ENCODE measurements at regions not wholly inside any gene's neighbourhood (a gene's known extent, or its start where the extent isn't known, plus 50 kb on each side); places are given as distances from the start of the nearest gene placed in this dataset.

DNA sequence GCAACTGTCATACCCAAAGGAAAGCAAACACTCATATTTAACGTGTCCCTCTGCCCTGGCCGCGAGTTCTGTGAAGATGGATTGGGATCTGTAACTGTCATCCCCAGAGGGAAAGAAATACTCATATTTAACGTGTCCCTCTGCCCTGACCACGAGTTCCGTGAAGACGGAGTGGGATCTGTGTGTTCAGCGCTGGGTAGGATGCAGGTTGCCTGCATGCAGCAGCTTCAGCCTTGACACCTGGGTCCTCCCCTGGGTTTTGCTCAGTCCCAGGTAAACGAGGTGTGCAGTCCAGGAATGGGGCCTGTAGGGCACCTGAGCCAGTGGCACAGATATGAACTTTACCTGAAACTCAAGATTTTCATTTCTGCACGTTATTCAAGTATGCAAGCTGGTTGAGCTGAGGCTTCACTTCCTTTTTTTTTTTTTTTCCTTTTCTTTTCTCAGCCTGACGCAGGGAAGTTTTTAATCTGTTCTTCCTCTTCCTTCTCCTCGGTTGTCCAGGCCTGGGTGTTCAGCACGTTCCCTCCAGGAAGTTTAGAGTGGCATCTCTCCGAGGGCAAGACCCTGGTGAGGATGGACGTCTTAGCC, 159.0 kb upstream of the SHH start:
- no peak for DNase-seq (ENCODE audit: low spot score)

DNA sequence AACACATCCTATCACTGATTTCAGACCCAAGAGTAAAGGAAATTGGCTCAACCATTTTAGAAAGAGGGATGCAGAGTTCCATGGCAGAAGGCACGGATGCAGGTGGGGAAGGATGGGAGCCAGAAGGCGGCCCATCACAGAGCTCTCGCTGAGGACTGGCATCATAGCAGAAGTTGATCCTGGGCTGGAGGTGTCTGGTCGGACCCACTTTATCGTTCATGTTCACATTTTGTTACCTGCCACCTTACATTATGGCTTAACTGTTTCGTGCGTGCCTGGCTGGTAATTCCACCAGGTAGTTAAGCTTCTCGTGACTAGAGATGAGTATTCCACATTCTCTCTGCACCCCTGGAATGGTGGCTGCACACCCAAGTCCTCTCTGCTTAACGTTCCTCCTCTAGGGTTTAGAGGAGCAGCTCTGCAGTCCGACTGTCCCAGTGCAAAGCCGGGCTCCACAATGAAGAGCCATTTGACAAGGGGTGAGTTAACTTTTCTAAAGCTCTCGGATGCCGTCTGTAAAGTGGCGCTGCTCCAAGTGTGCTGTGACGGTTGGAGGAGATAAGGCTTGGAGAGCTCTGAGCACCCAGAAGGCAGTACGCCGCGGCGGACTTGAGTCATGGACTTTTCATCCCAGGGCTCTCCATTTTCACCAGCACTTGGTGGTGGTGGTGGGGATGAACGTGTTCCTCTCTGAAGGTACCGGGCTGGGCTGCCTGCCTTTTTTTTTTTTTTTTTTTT, 157.1 kb upstream of the SHH start:
- no peak for DNase-seq (ENCODE audit: low spot score)

DNA sequence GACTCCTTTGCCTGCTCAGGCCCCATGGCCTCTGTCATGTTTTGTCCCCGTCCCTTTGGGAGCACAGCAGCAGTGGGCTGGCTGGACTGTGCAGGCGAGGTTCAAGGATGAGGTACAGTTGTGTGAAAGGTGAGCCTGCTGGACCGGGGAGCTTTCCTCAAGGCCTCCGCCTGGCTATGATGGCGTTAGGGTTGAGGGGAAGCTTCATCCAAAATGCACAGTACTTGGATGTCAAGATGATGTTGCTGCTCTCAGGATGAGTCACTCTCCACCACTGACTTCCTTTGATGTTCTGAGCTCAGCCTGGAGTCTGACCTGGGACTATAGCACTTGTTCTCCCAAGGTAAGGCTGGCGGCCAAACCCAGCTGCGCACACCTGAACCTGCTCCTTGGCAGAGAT, 152.7 kb upstream of the SHH start:
- DNase-seq (ENCODE audit: low spot score): no peak

DNA sequence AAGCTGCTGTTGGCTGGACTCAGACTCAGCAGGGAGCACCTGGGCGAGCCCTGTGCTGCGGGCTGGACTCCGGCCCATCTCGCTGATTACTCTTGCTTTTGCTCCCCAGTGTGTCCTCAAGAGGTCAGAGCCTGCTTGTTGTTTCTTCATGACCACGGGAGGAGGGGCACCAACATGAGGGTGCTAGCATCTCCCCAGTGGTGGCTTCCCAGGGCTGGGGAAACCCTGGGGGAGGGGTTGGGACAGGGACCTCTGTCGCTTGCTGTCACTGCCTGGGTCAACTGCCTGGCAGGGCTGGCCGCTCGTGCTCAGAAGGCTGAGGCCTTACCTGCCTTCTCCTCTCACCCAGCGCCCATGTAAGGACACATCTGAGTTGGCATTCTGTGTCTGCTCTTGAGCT, 152.3 kb upstream of the SHH start:
- no peak for DNase-seq (ENCODE audit: low spot score)

DNA sequence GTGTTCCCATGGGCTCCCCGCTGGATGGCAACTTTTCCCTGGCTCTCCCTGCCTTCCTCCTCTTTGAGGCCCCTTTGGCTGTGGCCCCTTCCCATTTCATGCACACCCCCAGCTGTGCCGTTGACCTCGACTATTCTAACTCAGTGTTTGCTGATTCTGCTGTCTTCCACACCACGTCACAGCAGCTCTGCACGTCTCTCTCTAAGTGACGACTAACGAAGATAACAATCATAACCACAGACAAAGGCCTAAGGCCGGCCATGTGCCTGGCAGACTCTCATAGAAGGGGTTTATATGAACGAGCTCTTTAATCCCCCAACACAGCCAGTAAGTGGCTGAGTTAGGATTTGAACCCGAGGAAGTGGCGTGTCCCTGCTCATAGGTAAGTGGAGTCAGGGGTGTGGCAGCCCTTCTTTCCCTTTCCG, 151.5 kb upstream of the SHH start:
- no peak for DNase-seq (ENCODE audit: low spot score)

DNA sequence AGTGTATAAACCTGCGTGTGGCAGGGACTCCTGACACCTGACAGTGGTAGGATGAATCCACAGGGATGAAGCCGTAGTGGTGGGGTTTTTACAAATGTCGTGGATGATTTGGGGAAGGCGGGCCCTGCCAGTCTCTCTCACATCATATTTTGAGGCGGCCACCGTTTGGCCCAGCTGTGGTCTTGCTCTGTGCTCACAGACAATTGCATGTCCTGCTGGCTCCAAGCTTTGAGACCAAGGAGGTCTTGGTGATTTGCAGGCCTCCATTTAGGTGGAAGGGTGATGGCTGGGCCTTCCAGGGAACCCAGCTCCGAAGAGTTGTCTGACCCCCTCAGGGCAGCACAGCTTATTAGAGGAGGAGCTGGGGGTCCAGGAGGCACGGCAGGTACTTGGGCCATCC, 151.1 kb upstream of the SHH start:
- no peak for DNase-seq (ENCODE audit: low spot score)

DNA sequence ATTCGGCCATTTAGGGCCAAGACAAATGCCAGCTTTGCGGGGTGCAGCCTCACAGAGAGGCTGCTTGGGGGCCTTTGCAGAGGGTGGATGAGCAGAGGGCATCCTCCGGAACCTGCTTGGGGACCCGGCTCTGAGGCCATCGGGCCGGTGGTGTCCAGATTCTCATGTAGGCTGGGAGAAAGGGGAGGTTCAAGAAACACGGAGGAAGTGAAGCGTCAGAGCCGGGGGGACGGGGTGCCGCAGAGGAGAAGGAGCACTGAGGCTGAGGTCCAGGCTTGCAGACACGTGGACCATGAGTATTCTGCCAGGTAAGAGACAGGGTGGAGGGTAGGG, 150.7 kb upstream of the SHH start:
- DNase-seq (ENCODE audit: low spot score): no peak

DNA sequence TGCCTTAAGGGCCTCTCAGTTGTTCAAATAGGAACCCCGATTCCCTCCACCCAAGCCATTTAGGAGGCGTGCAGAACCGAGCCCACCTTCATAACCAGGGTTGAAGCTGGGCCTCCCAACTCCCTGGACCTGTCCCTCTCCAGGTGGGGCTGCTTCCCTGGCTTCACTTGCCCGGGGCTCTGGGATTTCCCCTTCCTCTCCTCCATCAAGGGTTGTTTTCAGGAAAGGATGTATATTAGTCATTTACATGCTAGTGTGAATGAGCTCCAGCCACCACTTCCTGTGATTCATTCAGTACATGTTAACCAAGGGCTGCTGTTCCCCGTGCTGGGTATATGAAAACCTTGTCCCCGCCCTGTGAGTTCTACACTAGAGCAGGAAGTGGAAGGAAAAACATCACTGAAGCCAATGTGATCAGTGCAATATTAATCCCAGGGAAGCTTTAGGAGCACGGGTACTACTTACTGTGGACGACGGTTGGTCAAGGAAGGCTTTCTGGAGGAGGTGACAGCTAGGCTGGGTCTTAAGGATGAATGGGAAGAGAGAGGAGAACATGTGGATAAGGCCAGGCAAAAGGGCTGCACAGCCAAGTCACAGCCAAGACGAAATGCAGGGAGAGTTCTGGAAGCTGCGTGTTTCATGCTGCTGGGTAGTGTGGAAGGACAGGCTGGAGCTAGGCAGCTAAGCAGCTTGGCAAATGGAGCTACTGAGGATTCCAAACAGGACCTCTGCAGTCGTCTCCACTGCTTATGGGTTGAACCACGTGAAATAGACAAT, 150.1 kb upstream of the SHH start:
- DNase-seq (ENCODE audit: low spot score): no peak

DNA sequence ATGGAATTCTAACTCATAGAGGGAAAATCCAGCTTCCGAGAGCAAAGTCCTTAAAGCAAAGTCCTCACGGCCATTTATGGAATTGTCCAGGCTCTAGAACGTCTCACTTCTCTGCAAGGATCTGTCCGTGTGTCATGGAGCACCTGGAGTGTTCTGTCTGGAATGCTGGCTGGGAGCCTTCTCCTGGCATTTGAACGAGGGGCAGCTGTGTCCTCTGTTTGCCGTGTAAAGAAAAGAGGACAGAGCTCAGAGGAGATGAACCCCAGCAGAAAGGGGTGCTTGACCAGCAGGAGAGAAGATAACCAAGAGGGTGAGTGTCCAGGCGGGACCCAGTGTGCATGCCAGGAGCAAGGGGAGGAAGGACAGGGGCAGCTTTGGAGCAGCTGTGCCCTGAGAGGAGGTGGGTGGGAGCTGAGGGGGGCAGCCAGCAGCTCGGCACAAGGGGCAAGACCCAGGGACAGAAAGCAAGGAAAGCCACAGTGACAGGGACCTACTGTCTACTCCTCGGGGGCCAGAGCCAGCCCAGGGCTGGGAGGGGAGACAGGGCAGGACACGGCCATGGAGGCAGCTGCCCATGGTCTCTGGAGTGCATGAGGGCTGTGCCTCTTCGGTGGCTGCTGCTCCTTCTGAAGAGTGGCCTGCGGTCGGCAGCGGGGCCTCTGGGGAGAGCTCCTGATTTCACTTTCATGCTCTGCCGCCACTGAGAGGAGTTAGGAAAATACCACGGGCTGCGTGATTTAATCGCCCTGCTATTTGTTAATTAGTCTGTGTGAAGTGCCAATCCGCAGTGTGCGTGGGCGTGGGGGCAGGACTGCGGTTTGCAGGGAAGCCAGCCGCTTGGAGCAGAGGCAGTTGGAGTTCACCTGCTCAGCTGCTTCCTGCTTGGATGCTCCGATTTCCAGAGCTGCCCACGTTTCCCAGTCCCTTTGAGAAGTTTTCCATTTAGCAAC, 149.3 kb upstream of the SHH start:
- no peak for DNase-seq (ENCODE audit: low spot score)

DNA sequence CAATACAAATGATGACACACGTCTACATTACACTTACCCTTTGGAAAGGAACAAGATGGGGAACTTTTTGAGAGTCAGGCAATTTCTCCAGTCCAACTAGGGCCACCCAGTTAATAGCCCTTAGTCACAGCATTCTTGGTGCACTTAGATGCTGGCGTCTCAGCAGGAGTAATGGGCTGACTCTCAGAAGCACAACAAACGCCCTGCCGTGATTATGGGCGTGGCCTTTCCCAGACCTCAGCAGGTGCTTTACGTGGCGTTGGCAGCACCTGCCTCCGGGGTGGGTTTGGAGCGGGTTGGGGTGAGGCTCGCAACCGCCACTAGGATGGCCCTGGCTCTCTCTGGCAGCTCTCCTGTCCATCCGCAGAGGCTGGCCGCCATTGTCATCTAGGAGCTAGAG, 147.6 kb upstream of the SHH start:
- no peak for DNase-seq (ENCODE audit: low spot score)

DNA sequence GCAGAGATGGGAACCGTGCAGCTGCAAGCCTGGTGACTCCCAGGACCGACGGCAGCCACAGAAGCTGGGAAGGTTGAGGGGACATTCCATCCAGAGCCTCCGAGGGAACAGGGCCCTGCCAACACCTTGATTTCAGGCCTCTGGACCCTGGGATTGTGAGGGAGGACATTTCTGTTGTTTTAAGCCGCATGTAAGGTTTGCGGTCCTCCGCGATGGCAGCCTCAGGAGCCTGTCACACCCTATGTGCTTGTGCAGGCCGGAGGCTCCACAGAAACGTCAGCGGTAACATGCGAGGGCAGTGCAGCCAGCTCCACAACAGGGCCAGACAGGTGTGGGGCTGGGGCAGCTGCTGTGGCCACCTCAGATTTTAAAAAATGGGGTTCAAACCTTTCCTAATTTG, 144.7 kb upstream of the SHH start:
- no peak for DNase-seq (ENCODE audit: low spot score)

DNA sequence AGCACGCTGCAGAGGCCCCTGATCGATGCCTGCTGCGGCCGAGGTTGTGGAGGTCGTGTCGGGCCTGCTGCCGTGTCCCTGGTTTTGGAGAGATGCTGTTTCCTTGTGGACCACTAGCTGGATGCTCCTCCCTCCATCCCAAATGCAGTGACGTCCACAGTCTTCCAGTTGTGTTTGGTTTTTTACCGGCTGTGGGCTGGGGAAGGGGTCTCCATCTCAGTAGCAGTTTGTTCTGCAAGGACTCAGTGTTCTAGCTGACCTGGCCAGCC, 143.0 kb upstream of the SHH start:
- no peak for DNase-seq (ENCODE audit: low spot score)

DNA sequence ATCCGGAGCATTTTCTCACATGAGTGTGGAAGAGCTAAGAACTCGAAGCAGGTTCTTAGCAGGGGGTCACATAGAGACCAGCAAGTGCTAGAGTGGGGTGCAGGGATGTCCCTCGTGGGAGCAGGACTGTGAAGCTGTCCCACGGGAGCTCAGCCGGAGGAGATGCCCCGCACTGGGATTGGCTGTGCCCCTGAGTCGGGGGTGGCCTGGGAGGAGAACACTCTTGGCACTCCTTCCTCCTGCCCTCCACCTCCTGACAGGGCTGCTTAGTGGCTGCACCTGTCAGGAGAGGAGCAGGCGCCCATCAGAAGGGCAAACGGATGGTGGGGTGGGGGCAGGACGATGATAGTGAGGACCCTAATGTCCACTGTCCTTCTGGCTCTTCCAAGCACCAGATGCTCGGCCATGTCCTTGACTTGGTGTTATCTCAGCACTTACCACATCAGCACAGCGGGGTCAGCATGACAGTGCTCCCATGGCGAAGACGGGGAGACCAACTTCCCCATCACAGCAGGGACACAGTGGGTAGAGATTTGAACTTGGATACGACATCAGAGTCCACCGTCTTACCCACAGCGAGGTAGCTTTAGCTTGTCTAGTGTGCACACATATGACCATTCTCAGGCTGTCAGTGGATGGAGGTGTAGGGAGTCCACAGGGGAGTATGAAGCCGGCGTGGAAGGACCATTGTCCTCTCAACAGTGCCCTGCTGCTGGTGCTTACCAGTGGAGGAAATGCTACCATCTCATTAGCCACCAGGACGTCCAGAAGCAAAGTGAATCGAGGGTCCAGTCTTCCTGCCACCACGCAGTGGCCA, 142.5 kb upstream of the SHH start:
- DNase-seq (ENCODE audit: low spot score): no peak

DNA sequence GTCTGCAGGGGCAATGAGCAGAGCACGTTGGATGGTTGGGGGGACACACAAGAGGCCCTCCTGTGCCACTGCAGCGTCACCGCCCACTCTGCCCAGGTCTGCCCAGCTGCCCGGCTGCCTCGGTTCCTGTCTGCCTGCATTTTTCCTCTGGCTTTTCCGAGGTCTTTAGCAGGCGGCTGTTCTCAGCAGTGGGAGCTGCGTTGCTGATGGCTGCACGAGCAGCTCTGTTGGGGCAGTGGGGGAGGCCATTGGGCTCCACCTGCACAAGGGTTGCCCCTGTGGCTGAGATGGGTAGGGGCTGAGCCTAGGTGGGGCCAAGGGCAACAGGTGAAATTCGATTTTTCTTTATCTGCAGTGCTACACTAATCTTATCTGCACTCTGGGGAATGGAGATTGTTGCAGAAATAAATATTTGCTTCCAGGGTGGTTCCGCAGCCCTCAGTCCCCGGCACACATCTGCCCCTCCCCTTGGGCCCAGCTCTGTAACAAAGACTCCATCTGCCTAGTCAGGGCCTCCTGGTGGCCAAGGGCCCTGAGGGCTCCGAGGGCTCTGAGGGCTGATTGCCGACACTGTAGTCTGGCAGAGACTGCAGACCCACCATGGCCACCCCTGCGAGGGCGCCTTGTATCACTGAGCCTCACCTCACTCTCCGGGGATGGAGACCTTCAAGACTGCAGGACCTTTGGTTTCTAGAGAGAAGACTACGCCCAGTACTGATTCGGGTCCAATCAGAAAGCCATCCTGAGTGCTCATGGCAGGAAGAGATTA, 141.7 kb upstream of the SHH start:
- no peak for DNase-seq (ENCODE audit: low spot score)

DNA sequence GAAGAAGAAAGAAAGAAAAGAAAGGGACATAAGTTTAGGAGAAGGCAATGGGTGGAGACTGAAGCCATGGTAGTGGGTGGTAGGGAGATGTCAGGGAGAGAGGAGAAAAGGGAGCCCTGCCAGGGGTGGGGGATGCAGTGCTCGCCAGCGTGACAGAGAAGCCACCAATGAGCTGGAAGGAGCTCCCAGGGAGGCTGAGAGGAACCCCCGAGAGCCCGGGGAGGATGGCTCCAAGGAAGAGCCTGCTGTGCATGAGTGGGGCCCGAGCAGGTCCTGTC, 141.2 kb upstream of the SHH start:
- DNase-seq (ENCODE audit: low spot score): no peak

DNA sequence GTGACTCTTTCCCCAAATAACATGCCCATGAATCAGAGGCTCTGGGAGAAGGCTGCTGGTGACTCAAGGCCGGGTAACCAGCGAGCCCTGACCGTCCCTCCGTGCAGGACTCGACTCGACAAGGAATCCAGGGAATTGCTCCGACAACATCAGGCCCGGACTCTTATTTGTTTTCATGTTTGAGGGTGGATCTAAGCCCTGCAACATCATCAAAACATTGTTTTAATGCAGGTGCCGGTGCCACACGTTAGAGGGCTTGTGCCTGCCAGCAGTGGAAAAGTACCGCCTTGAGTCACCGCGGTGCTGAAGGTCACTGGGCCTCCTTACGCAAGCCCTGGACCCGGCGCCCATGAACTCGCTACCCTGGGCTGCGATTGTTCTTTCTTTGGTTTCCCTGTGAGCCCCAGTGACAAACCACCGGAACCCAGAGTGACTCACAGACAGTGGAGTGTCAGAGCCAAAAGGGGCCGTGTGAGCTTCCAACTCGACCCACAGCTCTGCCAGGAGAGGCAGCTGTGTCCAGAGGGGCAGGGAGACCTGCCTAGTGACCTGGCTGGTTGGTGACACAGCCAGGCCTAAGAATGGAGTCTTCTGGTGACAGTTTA, 139.4 kb upstream of the SHH start:
- DNase-seq (ENCODE audit: low spot score): no peak

DNA sequence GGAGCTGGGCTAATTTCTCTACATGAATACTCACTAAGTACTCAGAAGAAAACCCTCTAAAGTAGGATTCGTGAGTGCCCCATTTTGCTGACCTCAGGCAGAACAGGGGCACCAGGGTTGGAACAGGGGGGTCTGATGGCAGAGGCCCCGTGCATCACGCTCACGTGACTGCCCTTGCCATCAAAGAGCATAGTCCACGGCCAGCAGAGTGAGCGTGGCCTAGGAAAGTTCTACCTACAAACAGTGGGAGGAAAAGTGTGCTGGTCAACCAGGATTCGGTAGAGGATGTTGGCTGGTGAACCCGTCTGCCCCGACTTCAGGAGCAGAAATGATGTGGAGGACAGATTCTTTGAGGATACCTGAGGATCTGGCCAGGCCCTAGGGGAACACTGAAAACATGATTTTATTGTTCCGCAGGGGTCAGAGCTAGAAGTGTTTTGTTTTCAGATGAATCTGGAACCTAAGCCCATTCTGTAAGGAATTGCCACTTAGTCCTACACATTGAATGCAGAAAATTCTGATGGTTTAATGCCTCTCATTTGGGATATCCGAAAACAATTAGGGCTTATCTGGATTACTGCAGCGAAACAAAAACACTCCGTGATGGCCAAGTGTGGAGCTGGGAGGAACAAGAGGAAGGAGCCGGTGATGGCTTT, 138.8 kb upstream of the SHH start:
- no peak for DNase-seq (ENCODE audit: low spot score)

DNA sequence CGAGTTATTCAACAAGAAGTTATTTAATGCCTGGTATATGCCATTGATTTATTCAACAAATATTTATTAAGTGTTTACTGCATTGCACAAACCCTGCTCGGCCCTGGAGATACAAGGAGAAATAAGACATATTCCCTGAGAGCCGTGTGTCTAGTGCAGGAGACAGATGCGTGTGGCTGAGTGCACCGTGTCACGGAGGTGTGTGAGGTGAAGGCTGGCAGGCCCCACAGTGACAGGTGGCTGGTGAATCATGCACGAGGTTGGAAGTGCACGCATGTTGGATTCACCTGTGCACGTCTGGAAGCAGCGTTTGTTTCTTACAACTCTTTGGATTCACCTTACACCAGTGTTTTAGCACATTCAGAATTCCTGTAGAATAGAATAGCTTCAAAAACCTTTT, 136.6 kb upstream of the SHH start:
- DNase-seq (ENCODE audit: low spot score): no peak

DNA sequence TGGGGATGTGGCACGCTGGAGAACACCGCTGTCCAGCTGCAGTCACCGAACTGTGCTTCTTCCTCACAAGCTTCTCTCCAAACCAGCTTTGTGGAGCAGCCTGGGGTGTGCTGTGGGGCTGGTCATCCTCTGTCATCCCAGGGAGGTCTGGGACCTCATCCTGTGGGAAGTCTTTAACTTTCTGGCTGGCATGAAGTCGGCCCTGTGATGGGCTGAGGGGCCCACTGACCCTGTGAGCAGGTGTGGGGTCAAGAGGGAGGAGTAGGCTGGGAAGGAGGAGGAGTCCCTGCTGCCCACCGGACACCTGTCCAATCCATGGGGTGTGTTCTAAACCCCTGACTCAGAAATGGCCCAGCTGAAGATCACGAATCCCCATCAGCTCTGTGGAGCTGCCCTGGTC, 136.2 kb upstream of the SHH start:
- no peak for DNase-seq (ENCODE audit: low spot score)

DNA sequence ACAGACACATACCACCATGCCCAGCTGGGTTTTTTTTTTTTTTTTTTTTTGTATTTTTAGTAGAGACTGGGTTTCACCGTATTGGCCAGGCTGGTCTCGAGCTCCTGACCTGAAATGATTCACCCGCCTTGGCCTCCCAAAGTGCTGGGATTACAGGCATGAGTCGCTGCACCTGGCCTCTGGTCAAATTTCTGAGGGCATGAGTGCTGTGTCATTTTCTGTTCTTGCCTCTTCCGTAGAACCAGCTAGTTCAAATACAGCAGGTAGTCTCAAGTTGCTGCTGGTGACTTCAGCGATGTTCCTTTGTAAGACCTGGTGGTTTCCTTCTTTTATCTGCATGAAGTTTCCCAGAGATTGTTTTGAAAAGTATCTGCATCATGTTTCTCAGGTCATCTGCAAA, 134.8 kb upstream of the SHH start:
- no peak for DNase-seq (ENCODE audit: low spot score)

Measured in globus pallidus (tissue), 1 donor.